Neuron (in vitro differentiated cells): ENCODE measurements at regions not wholly inside any gene's neighbourhood (a gene's known extent, or its start where the extent isn't known, plus 50 kb on each side); places are given as distances from the start of the nearest gene placed in this dataset.

Experiments
- H2AFZ ChIP-seq: one replicate; pipeline ENCODE4 v1.6.1; 2013; ENCODE audit warnings: low read depth, mild to moderate bottlenecking, inconsistent platforms, low read length, moderate library complexity
- H3K27me3 ChIP-seq: one replicate; pipeline ENCODE4 v1.6.1; 2013; ENCODE audit warnings: low read length; ENCODE audit not compliant: insufficient read depth
- H3K36me3 ChIP-seq: one replicate; pipeline ENCODE4 v1.6.1; 2013; ENCODE audit warnings: low read length; ENCODE audit not compliant: insufficient read depth
- H3K4me1 ChIP-seq: one replicate; pipeline ENCODE4 v1.6.1; 2013; ENCODE audit warnings: low read length; ENCODE audit not compliant: insufficient read depth
- H3K4me3 ChIP-seq: 2 replicates; pipeline ENCODE4 v1.5.1; 2013; ENCODE audit warnings: mild to moderate bottlenecking, low read length, moderate library complexity
- H3K9me3 ChIP-seq: one replicate; pipeline ENCODE4 v1.6.1; 2013; ENCODE audit warnings: low read length

- peaks cover 6% of the 10 kb centered on the region for H3K27me3 ChIP-seq
- no peak overlapping the region for H3K4me3 ChIP-seq
- no peak overlapping the region for H2AFZ ChIP-seq
- no peaks in the 10 kb centered on the region for H3K36me3 ChIP-seq
- peaks cover 2% of the 10 kb centered on the region for H3K9me3 ChIP-seq
- no peaks in the 10 kb centered on the region for H3K4me1 ChIP-seq
Observed at GRCh38 chr11:134768463-134768862, 356.4 kb upstream of the B3GAT1 start.

GRCh38 chr11:134765565-134765964 is 353.5 kb upstream of the B3GAT1 start:
- Histone ChIP-seq H3K4me3 (no peak overlapping the region), H3K4me1 (no peaks in the 10 kb centered on the region), H3K27me3 (peaks cover 9% of the 10 kb centered on the region), H3K36me3 (no peaks in the 10 kb centered on the region), H3K9me3 (peaks cover 2% of the 10 kb centered on the region), H2AFZ (no peak overlapping the region)

- no peak overlapping the region for H3K4me3 ChIP-seq
Observed at GRCh38 chr11:134764966-134765365, 352.9 kb upstream of the B3GAT1 start.

GRCh38 chr11:134764367-134764766 is 352.3 kb upstream of the B3GAT1 start:
- no peak overlapping the region for H2AFZ ChIP-seq
- no peak overlapping the region for H3K4me3 ChIP-seq
- H3K36me3 ChIP-seq = no peaks in the 10 kb centered on the region
- peaks cover 9% of the 10 kb centered on the region for H3K27me3 ChIP-seq
- H3K4me1 ChIP-seq = no peaks in the 10 kb centered on the region
- H3K9me3 ChIP-seq = peaks cover 2% of the 10 kb centered on the region

More at GRCh38 chr11:134764966-134765365, 352.9 kb upstream of the B3GAT1 start:
- H3K36me3 ChIP-seq = no peaks in the 10 kb centered on the region
- peaks cover 9% of the 10 kb centered on the region for H3K27me3 ChIP-seq
- peaks cover 2% of the 10 kb centered on the region for H3K9me3 ChIP-seq
- no peak overlapping the region for H2AFZ ChIP-seq
- H3K4me1 ChIP-seq = no peaks in the 10 kb centered on the region

- Histone ChIP-seq H2AFZ (no peak overlapping the region), H3K9me3 (peaks cover 2% of the 10 kb centered on the region), H3K27me3 (peaks cover 9% of the 10 kb centered on the region), H3K4me3 (no peak overlapping the region), H3K36me3 (no peaks in the 10 kb centered on the region), H3K4me1 (no peaks in the 10 kb centered on the region)
Observed at GRCh38 chr11:134763030-134763388, 351.0 kb upstream of the B3GAT1 start.

GRCh38 chr11:134762248-134763029 is 350.4 kb upstream of the B3GAT1 start:
- H3K4me1 ChIP-seq = no peaks in the 10 kb centered on the region
- no peaks in the 10 kb centered on the region for H3K9me3 ChIP-seq
- no peaks in the 10 kb centered on the region for H3K36me3 ChIP-seq
- no peak overlapping the region for H2AFZ ChIP-seq
- peaks cover 9% of the 10 kb centered on the region for H3K27me3 ChIP-seq
- no peak overlapping the region for H3K4me3 ChIP-seq

GRCh38 chr11:134761926-134762247 is 349.8 kb upstream of the B3GAT1 start:
- no peaks in the 10 kb centered on the region for H3K9me3 ChIP-seq
- H3K4me3 ChIP-seq = no peak overlapping the region
- H3K27me3 ChIP-seq = peaks cover 9% of the 10 kb centered on the region
- no peak overlapping the region for H2AFZ ChIP-seq
- no peaks in the 10 kb centered on the region for H3K4me1 ChIP-seq
- H3K36me3 ChIP-seq = no peaks in the 10 kb centered on the region

- Histone ChIP-seq H3K9me3 (no peaks in the 10 kb centered on the region), H3K36me3 (no peaks in the 10 kb centered on the region), H3K4me1 (no peaks in the 10 kb centered on the region), H3K4me3 (no peak overlapping the region), H3K27me3 (peaks cover 9% of the 10 kb centered on the region), H2AFZ (no peak overlapping the region)
Observed at GRCh38 chr11:134761386-134761785, 349.3 kb upstream of the B3GAT1 start.

GRCh38 chr11:134760957-134761356 is 348.9 kb upstream of the B3GAT1 start:
- Histone ChIP-seq H3K4me1 (no peaks in the 10 kb centered on the region), H3K4me3 (no peak overlapping the region), H3K9me3 (no peaks in the 10 kb centered on the region), H3K36me3 (no peaks in the 10 kb centered on the region), H3K27me3 (peaks cover 9% of the 10 kb centered on the region), H2AFZ (no peak overlapping the region)

GRCh38 chr11:134760299-134760698 is 348.3 kb upstream of the B3GAT1 start:
- H3K4me1 ChIP-seq = no peaks in the 10 kb centered on the region
- H3K4me3 ChIP-seq = no peak overlapping the region
- no peaks in the 10 kb centered on the region for H3K36me3 ChIP-seq
- no peaks in the 10 kb centered on the region for H3K9me3 ChIP-seq
- H3K27me3 ChIP-seq = peaks cover 9% of the 10 kb centered on the region
- H2AFZ ChIP-seq = no peak overlapping the region

- H3K36me3 ChIP-seq = no peaks in the 10 kb centered on the region
- no peak overlapping the region for H3K4me3 ChIP-seq
- H3K4me1 ChIP-seq = no peaks in the 10 kb centered on the region
- no peak overlapping the region for H2AFZ ChIP-seq
- no peaks in the 10 kb centered on the region for H3K9me3 ChIP-seq
- H3K27me3 ChIP-seq = peaks cover 8% of the 10 kb centered on the region
Observed at GRCh38 chr11:134759855-134760254, 347.8 kb upstream of the B3GAT1 start.

- H3K27me3 ChIP-seq = peaks cover 6% of the 10 kb centered on the region
- no peaks in the 10 kb centered on the region for H3K36me3 ChIP-seq
- no peak overlapping the region for H3K4me3 ChIP-seq
- H3K9me3 ChIP-seq = no peaks in the 10 kb centered on the region
- no peaks in the 10 kb centered on the region for H3K4me1 ChIP-seq
- no peak overlapping the region for H2AFZ ChIP-seq
Observed at GRCh38 chr11:134759274-134759673, 347.2 kb upstream of the B3GAT1 start.

- Histone ChIP-seq H3K4me3 (no peak overlapping the region), H3K36me3 (no peaks in the 10 kb centered on the region), H3K27me3 (peaks cover 3% of the 10 kb centered on the region), H2AFZ (no peak overlapping the region), H3K9me3 (no peaks in the 10 kb centered on the region), H3K4me1 (no peaks in the 10 kb centered on the region)
Observed at GRCh38 chr11:134758342-134758931, 346.4 kb upstream of the B3GAT1 start.

GRCh38 chr11:134757633-134758032 is 345.6 kb upstream of the B3GAT1 start:
- Histone ChIP-seq H3K4me1 (no peaks in the 10 kb centered on the region), H2AFZ (no peak overlapping the region), H3K27me3 (no peaks in the 10 kb centered on the region)

More at GRCh38 chr11:134757633-134758032, 345.6 kb upstream of the B3GAT1 start:
- Histone ChIP-seq H3K36me3 (no peaks in the 10 kb centered on the region), H3K4me3 (no peak overlapping the region), H3K9me3 (no peaks in the 10 kb centered on the region)
